ENCODE measurements at regions not wholly inside any gene's neighbourhood (a gene's known extent, or its start where the extent isn't known, plus 50 kb on each side); places are given as distances from the start of the nearest gene placed in this dataset.

DNA sequence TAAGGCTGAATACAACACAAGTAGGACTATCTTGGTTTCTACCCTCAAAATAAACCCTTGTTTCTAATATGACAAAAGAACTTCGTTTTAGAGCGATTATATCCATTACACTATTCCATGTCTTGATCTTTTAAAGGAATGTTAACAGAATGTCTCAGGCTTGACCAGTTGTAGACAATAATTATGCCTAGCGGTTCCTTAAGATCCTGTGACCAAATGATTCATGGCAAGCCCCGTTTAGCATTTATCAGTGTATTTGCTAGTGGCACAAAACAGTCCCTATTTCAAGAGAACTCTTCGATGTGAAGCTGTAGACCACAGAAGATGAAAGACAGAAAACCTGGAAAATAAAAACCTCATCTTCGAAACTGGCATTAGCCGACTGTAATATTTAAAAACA is 200.9 kb upstream of the SOX9 start:
- no peak overlapping the region for H2BK120ac ChIP-seq (replicated peaks; ENCODE audit: low read depth, low read length)
- CTCF ChIA-PET (ENCODE audit: partially characterized antibody): no interaction called here
- TF ChIP-seq, protein P1, sequence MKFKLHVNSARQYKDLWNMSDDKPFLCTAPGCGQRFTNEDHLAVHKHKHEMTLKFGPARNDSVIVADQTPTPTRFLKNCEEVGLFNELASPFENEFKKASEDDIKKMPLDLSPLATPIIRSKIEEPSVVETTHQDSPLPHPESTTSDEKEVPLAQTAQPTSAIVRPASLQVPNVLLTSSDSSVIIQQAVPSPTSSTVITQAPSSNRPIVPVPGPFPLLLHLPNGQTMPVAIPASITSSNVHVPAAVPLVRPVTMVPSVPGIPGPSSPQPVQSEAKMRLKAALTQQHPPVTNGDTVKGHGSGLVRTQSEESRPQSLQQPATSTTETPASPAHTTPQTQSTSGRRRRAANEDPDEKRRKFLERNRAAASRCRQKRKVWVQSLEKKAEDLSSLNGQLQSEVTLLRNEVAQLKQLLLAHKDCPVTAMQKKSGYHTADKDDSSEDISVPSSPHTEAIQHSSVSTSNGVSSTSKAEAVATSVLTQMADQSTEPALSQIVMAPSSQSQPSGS (IDR thresholded peaks at IDR 0.05; ENCODE audit: low read length): no peak

More for the DNA sequence above, 200.9 kb upstream of the SOX9 start:
- Histone ChIP-seq H3K4me2 (ENCODE audit: insufficient read depth in 1 of 2, low read depth in 2 of 2, low read length in 2 of 2) (no peak overlapping the region), H4K20me1 (replicated peaks in 1 of 2; ENCODE audit: control insufficient read depth in 1 of 2, insufficient read depth in 2 of 2, low read length in 2 of 2) (no peaks in the 10 kb centered on the region), H3K23ac (ENCODE audit: insufficient read length) (no peak overlapping the region), H3K9ac (replicated peaks in 1 of 4; ENCODE audit: extremely low read depth in 1 of 4, low read depth in 3 of 4, low read length in 3 of 4) (no peak overlapping the region), H2AFZ (ENCODE audit: low read length) (no peak overlapping the region), H3K36me3 (ENCODE audit: control insufficient read depth in 2 of 4, insufficient read depth in 4 of 4, low read length in 3 of 4) (no peaks in the 10 kb centered on the region), H3K4ac (replicated peaks; ENCODE audit: insufficient read length, low read depth, low read length) (no peak overlapping the region), H3K27ac (ENCODE audit: low read depth, low read length) (no peak overlapping the region), H3K27me3 (replicated peaks in 1 of 4; ENCODE audit: control insufficient read depth in 3 of 4, extremely low read depth in 1 of 4, insufficient read depth in 3 of 4, low read length in 3 of 4) (no peaks in the 10 kb centered on the region), H3K14ac (ENCODE audit: insufficient read length) (no peak overlapping the region), H2BK20ac (ENCODE audit: low read length) (no peak overlapping the region), H3K9me3 (ENCODE audit: insufficient read depth in 2 of 2, low read depth in 1 of 2, low read length in 1 of 2) (no peaks in the 10 kb centered on the region), H4K5ac (ENCODE audit: insufficient read length, low read depth, low read length) (no peak overlapping the region), H3K4me1 (replicated peaks in 1 of 4; ENCODE audit: control insufficient read depth in 3 of 4, insufficient read depth in 4 of 4, low read length in 3 of 4) (no peaks in the 10 kb centered on the region), H2BK5ac (ENCODE audit: low read depth, low read length) (no peak overlapping the region), H4K91ac (replicated peaks; ENCODE audit: insufficient read length, low read length) (no peak overlapping the region), H3K79me2 (ENCODE audit: control insufficient read depth in 1 of 2, insufficient read depth in 2 of 2, low read length in 2 of 2) (no peaks in the 10 kb centered on the region), H3K23me2 (ENCODE audit: low read depth, low read length) (no peaks in the 10 kb centered on the region), H3K18ac (ENCODE audit: extremely low read depth, low read length) (no peak overlapping the region), H2AK5ac (ENCODE audit: low read depth, low read length) (no peak overlapping the region), H3K56ac (replicated peaks; ENCODE audit: insufficient read length, low read depth, low read length) (no peak overlapping the region), H2BK12ac (ENCODE audit: low read depth, low read length) (no peak overlapping the region), H3K4me3 (ENCODE audit: extremely low read depth in 1 of 4, insufficient read depth in 2 of 4, low read depth in 3 of 4, low read length in 4 of 4) (no peak overlapping the region), H4K8ac (ENCODE audit: extremely low read depth, insufficient read depth, low read length) (no peak overlapping the region), H2BK15ac (ENCODE audit: low read length) (no peak overlapping the region), H3K79me1 (ENCODE audit: low read depth, low read length) (no peaks in the 10 kb centered on the region)
- DNase-seq (ENCODE audit: low read depth in 1 of 2, low spot score in 2 of 2) (no peak), FAIRE-seq (no peak)
- 85% methylated on average over 7 of the region's 7 CpGs; no CpG with 5 or more reads in 1 of the 2 experiments for WGBS, 2 experiments (ENCODE audit: extremely low coverage in 1 of 2, insufficient coverage in 1 of 2, insufficient read length in 1 of 2, insufficient replicate concordance in 2 of 2, low coverage in 1 of 2, low lambda C conversion rate in 2 of 2, missing lambda C conversion rate in 1 of 2)
- POLR2A ChIA-PET (ENCODE audit: partially characterized antibody): no interaction called here
